K562 (cell line): ENCODE measurements at regions not wholly inside any gene's neighbourhood (a gene's known extent, or its start where the extent isn't known, plus 50 kb on each side); places are given as distances from the start of the nearest gene placed in this dataset.

Experiments used
- ATAC-seq: fragments of 200-7000 bp; cut with Tn5 transposase; 3 replicates; pipeline ENCODE4 v1.9.1; 2020; ENCODE audit warnings: moderate library complexity
- BruUV-seq: library from RNA; stranded (reverse); fragments of 400-500 nt; replicated peaks from 2 replicates; lab custom pipeline; 2021; lab: Mats Ljungman, UMichigan
- CTCF ChIA-PET: fragments of 300-600 bp; formaldehyde crosslinking; extraction: SDS; loops from one replicate; lab custom pipeline; 2021; ENCODE audit warnings: low intra/inter-chr PET ratio; lab: Yijun Ruan, JAX
- POLR2A ChIA-PET: fragments of 300-600, 350-650 bp; sonication (Branson Sonifier 250); formaldehyde crosslinking; extraction: SDS; loops from one replicate; lab custom pipeline; 2021; ENCODE audit warnings: antibody characterized with exemption, inconsistent platforms; lab: Yijun Ruan, JAX
- DNase-seq, 4 experiments: peaks; one replicate each; pipeline versions ENCODE4 v3.0.0 to v3.0.0-alpha.2; 2011 to 2018; ENCODE audit warnings: low spot score in 3 of 4, mixed read lengths in 3 of 4; ENCODE audit errors: extremely low read depth in 1 of 4
- FAIRE-seq: peaks from 2 replicates; lab custom pipeline; 2011; peaks lifted over from hg19 to GRCh38; lab: Jason Lieb, UNC
- H2AFZ ChIP-seq: 2 replicates; pipeline ENCODE4 v1.6.0; 2011; ENCODE audit warnings: low read depth, low read length, control low read depth, inconsistent platforms
- H3K27ac ChIP-seq: fragments of 200-600 bp; 3 replicates; pipeline ENCODE4 v1.8.0; 2011; ENCODE audit warnings: low read depth, mild to moderate bottlenecking, control low read depth, inconsistent platforms, low read length, moderate library complexity, mixed read lengths; ENCODE audit errors: extremely low read depth
- H3K27me3 ChIP-seq, 2 experiments: fragments of 300-600 bp in 1 of 2; 2 replicates in 1 of 2; 3 replicates in 1 of 2; pipeline versions ENCODE4 v1.6.0 to v1.8.0; 2011; ENCODE audit warnings: inconsistent platforms in 2 of 2, low read length in 2 of 2, mild to moderate bottlenecking in 1 of 2, mixed read lengths in 1 of 2, moderate library complexity in 1 of 2; ENCODE audit not compliant: control insufficient read depth in 2 of 2, insufficient read depth in 2 of 2
- H3K36me3 ChIP-seq: fragments of 300-600 bp; 3 replicates; pipeline ENCODE4 v1.8.0; 2011; ENCODE audit warnings: mild to moderate bottlenecking, low read length, inconsistent platforms; ENCODE audit not compliant: control insufficient read depth, insufficient read depth
- H3K4me1 ChIP-seq, 2 experiments: fragments of 200-600 bp in 1 of 2; replicated peaks in 1 of 2; 2 replicates in 1 of 2; 3 replicates in 1 of 2; pipeline versions ENCODE4 v1.5.1 to v1.8.0; 2011; ENCODE audit warnings: inconsistent platforms in 2 of 2, low read length in 2 of 2, mild to moderate bottlenecking in 1 of 2, mixed read lengths in 1 of 2, moderate library complexity in 1 of 2; ENCODE audit not compliant: control insufficient read depth in 2 of 2, insufficient read depth in 2 of 2
- H3K4me2 ChIP-seq: 2 replicates; pipeline ENCODE4 v1.6.1; 2011; ENCODE audit warnings: low read length, control low read depth, inconsistent platforms, mixed read lengths; ENCODE audit not compliant: insufficient read depth
- H3K4me3 ChIP-seq: fragments of 200-600 bp; sonication (generic), shearing (Covaris generic); 2 replicates; pipeline ENCODE4 v1.5.1; 2016; ENCODE audit warnings: control low read depth, inconsistent platforms
- H3K79me2 ChIP-seq: fragments of 200-600 bp; 3 replicates; pipeline ENCODE4 v1.8.0; 2011; ENCODE audit warnings: low read length, inconsistent platforms; ENCODE audit not compliant: control insufficient read depth, insufficient read depth
- H3K9ac ChIP-seq, 2 experiments: 2 replicates each; pipeline versions ENCODE4 v1.6.0 to v1.6.1; 2011; ENCODE audit warnings: low read depth in 2 of 2, low read length in 2 of 2, control low read depth in 1 of 2, inconsistent platforms in 1 of 2, mild to moderate bottlenecking in 1 of 2, mixed read lengths in 1 of 2; ENCODE audit not compliant: insufficient read depth in 1 of 2
- H3K9me1 ChIP-seq: one replicate; pipeline ENCODE4 v1.6.0; 2011; ENCODE audit warnings: inconsistent platforms, mild to moderate bottlenecking, low read length, moderate library complexity; ENCODE audit not compliant: control insufficient read depth, insufficient read depth
- H3K9me3 ChIP-seq: replicated peaks from 2 replicates; pipeline ENCODE4 v1.5.1; 2011; ENCODE audit warnings: low read depth, low read length, inconsistent platforms; ENCODE audit not compliant: control insufficient read depth, insufficient read depth
- H4K20me1 ChIP-seq: replicated peaks from 2 replicates; pipeline ENCODE4 v1.6.1; 2011; ENCODE audit warnings: low read length, inconsistent platforms, mixed read lengths; ENCODE audit not compliant: control insufficient read depth, insufficient read depth
- CTBP1 ChIP-seq: fragments of 450-650 bp; IDR thresholded peaks from 2 replicates; pipeline ENCODE4 v1.6.1; 2016; ENCODE audit warnings: borderline replicate concordance
- ERF ChIP-seq: fragments of 450-650 bp; formaldehyde crosslinking; IDR thresholded peaks from 2 replicates; pipeline ENCODE4 v1.4.0; 2020; ENCODE audit warnings: mild to moderate bottlenecking, mixed read lengths
- HIVEP1 ChIP-seq: fragments of 250-450 bp; sonication (Bioruptor Pico); IDR thresholded peaks from 2 replicates; pipeline ENCODE4 v1.4.0; 2020; ENCODE audit warnings: mild to moderate bottlenecking
- KDM1A ChIP-seq, 2 experiments: fragments of 450-650 bp; IDR thresholded peaks; 2 replicates each; pipeline ENCODE4 v1.6.1; 2016; ENCODE audit warnings: mild to moderate bottlenecking in 2 of 2
- MCM3 ChIP-seq: fragments of 450-650 bp; IDR thresholded peaks from 2 replicates; pipeline ENCODE4 v1.6.1; 2016
- MYNN ChIP-seq, 2 experiments: sonication (generic); formaldehyde crosslinking in 1 of 2; IDR thresholded peaks; 2 replicates each; pipeline versions ENCODE4 v1.5.0 to v1.6.1; 2016 to 2020; ENCODE audit warnings: antibody characterized with exemption in 1 of 2, missing genetic modification reagents in 1 of 2
- NCOA6 ChIP-seq: fragments of 450-650 bp; IDR thresholded peaks from 2 replicates; pipeline ENCODE4 v1.6.1; 2017; ENCODE audit warnings: mild to moderate bottlenecking
- POLR2AphosphoS5 ChIP-seq: IDR thresholded peaks from 2 replicates; pipeline ENCODE4 v1.6.1; 2011; ENCODE audit warnings: mild to moderate bottlenecking, low read depth, low read length, moderate library complexity; ENCODE audit not compliant: control insufficient read depth, insufficient read depth
- RBM22 ChIP-seq: fragments of 200-400 bp; formaldehyde crosslinking; IDR thresholded peaks from 2 replicates; pipeline ENCODE4 v1.6.1; 2018; ENCODE audit warnings: low read length, low read depth; ENCODE audit not compliant: poor library complexity, severe bottlenecking
- SAFB2 ChIP-seq: fragments of 200-400 bp; formaldehyde crosslinking; IDR thresholded peaks from 2 replicates; pipeline ENCODE4 v1.6.1; 2018; ENCODE audit warnings: borderline replicate concordance, low read length, low read depth, moderate library complexity; ENCODE audit not compliant: severe bottlenecking
- ZNF184 ChIP-seq: sonication (generic); formaldehyde crosslinking; IDR thresholded peaks from 2 replicates; pipeline ENCODE4 v1.5.0; 2020; ENCODE audit warnings: missing genetic modification reagents
- ZNF76 ChIP-seq: fragments of 250-450 bp; sonication (Bioruptor Pico); IDR thresholded peaks from 2 replicates; pipeline ENCODE4 v1.4.0; 2020; ENCODE audit warnings: mild to moderate bottlenecking, moderate library complexity, borderline replicate concordance
- WGBS: fragments of 100-300 bp; shearing (Covaris generic); methylation state at CpG from one replicate; pipeline ENCODE4 v1.1.6; 2016; ENCODE audit warnings: low coverage, mixed read lengths; ENCODE audit not compliant: insufficient coverage; ENCODE audit errors: missing lambda C conversion rate; 5-methylcytosine and 5-hydroxymethylcytosine counted together
- in situ Hi-C: fragments of 300-500 bp; cut with MboI; formaldehyde crosslinking; loops from 4 replicates; pipeline ENCODE4 v1.15.0; 2018; ENCODE audit warnings: inconsistent platforms, mixed read lengths
- intact Hi-C: fragments of 100-400 bp; cut with micrococcal nuclease; formaldehyde crosslinking; loops from 2 replicates; pipeline ENCODE4 v1.14.2; 2022
- TF ChIP-seq, protein P1 (sequence below): fragments of 250-450 bp; sonication (Bioruptor Pico); IDR thresholded peaks from 2 replicates; pipeline ENCODE4 v1.8.0; 2021; ENCODE audit warnings: borderline replicate concordance, mild to moderate bottlenecking, moderate library complexity; ENCODE audit not compliant: poor library complexity, severe bottlenecking
- TF ChIP-seq, protein P2 (sequence below): sonication (generic); formaldehyde crosslinking; IDR thresholded peaks from 2 replicates; pipeline ENCODE4 v1.8.0; 2023; ENCODE audit warnings: mild to moderate bottlenecking, missing genetic modification reagents

DNA sequence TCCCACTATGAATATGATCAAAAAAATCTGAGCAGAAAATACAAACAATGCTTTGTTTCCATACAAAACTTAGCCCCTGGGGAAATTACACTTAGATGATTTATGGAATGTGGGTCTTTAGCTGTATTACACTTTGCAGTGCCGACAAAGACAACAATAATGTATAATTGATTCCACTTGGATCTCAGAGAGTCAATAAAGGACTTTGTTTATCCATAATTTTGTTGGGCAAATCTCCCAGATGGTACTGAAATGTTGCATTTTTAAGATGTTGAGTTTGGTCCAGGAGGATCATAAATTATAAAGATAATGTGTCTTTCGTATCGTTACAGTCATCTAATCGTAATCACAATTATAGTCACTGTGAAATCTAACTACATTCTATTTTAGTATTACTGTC lies 66.9 kb upstream of the DOCK1 start:
- Histone ChIP-seq H3K4me2 (no peak overlapping the region), H3K4me3 (no peak overlapping the region), H3K36me3 (no peaks in the 10 kb centered on the region), H3K27me3 (no peaks in the 10 kb centered on the region), H3K79me2 (no peaks in the 10 kb centered on the region), H3K9me3 (no peaks in the 10 kb centered on the region), H3K4me1 (no peaks in the 10 kb centered on the region), H3K9me1 (no peaks in the 10 kb centered on the region), H3K27ac (no peak overlapping the region), H3K9ac (no peak overlapping the region), H2AFZ (no peak overlapping the region), H4K20me1 (no peaks in the 10 kb centered on the region)
- no TSS peak for BruUV-seq
- CTCF ChIA-PET: no interaction called here
- TF ChIP-seq, protein P1, sequence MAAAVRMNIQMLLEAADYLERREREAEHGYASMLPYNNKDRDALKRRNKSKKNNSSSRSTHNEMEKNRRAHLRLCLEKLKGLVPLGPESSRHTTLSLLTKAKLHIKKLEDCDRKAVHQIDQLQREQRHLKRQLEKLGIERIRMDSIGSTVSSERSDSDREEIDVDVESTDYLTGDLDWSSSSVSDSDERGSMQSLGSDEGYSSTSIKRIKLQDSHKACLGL (CRISPR knock-in tag): no peak
- TF ChIP-seq, protein P2, sequence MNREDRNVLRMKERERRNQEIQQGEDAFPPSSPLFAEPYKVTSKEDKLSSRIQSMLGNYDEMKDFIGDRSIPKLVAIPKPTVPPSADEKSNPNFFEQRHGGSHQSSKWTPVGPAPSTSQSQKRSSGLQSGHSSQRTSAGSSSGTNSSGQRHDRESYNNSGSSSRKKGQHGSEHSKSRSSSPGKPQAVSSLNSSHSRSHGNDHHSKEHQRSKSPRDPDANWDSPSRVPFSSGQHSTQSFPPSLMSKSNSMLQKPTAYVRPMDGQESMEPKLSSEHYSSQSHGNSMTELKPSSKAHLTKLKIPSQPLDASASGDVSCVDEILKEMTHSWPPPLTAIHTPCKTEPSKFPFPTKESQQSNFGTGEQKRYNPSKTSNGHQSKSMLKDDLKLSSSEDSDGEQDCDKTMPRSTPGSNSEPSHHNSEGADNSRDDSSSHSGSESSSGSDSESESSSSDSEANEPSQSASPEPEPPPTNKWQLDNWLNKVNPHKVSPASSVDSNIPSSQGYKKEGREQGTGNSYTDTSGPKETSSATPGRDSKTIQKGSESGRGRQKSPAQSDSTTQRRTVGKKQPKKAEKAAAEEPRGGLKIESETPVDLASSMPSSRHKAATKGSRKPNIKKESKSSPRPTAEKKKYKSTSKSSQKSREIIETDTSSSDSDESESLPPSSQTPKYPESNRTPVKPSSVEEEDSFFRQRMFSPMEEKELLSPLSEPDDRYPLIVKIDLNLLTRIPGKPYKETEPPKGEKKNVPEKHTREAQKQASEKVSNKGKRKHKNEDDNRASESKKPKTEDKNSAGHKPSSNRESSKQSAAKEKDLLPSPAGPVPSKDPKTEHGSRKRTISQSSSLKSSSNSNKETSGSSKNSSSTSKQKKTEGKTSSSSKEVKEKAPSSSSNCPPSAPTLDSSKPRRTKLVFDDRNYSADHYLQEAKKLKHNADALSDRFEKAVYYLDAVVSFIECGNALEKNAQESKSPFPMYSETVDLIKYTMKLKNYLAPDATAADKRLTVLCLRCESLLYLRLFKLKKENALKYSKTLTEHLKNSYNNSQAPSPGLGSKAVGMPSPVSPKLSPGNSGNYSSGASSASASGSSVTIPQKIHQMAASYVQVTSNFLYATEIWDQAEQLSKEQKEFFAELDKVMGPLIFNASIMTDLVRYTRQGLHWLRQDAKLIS (CRISPR knock-in tag): no peak
- TF ChIP-seq NCOA6 (no peak), MCM3 (no peak), RBM22 (no peak), ZNF184 (CRISPR knock-in tag) (no peak), POLR2AphosphoS5 (no peak), KDM1A (IDR thresholded peaks at IDR 0.05) (no peak), ZNF76 (CRISPR knock-in tag) (no peak), SAFB2 (no peak), ERF (CRISPR knock-in tag) (no peak), MYNN (IDR thresholded peaks at IDR 0.05) (no peak), MYNN (CRISPR knock-in tag; IDR thresholded peaks at IDR 0.05) (no peak), HIVEP1 (CRISPR knock-in tag) (no peak), CTBP1 (no peak)
- POLR2A ChIA-PET: interaction anchor here (0.7 kb wide), 1 partner anchor 10 kb away, joined by 3 read pairs; no protein-coding TSS in a partner anchor
- ATAC-seq: no peak
- no peak for FAIRE-seq
- no peak for DNase-seq
- 10% methylated on average over 3 of the region's 4 CpGs for WGBS
- intact Hi-C loops (no loop called here), in situ Hi-C loops (no loop called here)
